Activated CD8-positive, alpha-beta memory T cell treated with anti-CD3 and anti-CD28 coated beads for 24 hours (primary cell): ENCODE measurements at regions not wholly inside any gene's neighbourhood (a gene's known extent, or its start where the extent isn't known, plus 50 kb on each side); places are given as distances from the start of the nearest gene placed in this dataset.
A peak's percentile ranks its signal among the peaks of the same experiment; 100 is the strongest.
"Not testable (repeated sequence)": the region's sequence is repeated elsewhere in the genome, so short reads cannot be mapped to it uniquely, and the experiment has no call there.

Experiments
- DNase-seq: peaks from one replicate; pipeline ENCODE4 v3.0.0-alpha.2; 2020

DNA sequence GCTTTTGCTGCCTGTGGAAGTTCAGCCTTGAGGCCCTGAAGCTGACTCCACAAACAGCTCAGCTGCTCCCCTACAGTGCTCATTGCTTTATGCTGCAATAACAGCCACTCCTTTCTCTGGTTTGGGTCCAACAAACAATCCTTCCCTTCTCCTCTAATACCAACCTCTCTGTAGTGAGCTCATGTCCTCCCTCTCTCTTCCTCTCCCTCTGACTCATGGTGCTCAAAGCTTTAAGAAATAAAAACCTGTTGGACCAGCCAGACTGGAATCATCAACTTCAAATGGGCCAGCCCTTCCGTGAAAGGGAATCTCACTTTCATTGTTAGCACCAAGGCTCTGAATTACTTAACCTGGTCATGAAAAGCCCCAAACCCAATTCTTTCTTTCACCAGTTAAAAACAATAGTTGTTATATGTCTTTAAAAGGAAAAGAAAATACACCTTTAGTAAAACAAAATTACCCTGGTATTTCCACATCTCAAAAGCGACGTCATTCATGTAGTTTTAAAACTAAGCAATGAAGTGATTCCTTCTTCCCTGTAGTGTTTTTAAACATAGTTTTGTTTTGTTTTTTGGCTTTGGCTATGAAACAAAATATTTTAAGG is 126.4 kb downstream of the DUSP6 start:
- no peak for DNase-seq

DNA sequence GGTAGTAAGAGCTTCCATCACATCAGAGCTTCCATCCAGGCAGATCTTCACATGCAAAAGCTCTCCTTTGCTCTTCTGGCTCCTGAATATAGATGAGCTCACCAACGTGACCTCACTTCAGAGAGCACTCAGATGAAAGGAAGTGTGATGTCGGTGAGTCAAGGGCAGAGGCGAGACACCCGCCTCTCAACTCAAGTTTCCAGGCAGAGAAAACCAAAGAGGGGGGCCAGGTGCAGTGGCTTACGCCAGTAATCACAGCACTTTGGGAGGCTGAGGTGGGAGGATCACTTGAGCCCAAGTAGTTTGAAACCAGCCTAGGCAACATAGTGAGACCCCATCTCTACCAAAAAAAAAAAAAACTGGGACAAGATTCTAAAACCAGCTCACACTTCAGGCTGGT is 126.9 kb downstream of the DUSP6 start:
- peak; percentile 83 for DNase-seq

DNA sequence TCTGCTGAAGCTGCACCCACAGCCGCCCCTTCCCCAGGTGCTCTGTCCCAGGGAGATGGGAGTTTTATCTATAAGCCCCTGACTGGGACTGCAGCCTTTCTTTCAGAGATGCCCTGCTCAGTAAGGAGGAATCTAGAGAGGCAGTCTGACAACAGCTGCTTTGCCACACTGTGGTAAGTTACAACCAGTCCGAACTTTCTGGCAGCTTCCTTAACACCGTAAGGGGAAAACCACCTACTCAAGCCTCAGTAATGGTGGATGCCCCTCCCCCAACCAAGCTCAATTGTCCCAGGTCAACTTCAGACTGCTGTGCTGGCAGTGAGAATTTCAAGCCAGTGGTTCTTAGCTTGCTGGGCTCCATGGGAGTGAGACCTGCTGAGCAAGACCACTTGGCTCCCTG is 129.7 kb downstream of the DUSP6 start:
- DNase-seq, result not testable (repeated sequence)

DNA sequence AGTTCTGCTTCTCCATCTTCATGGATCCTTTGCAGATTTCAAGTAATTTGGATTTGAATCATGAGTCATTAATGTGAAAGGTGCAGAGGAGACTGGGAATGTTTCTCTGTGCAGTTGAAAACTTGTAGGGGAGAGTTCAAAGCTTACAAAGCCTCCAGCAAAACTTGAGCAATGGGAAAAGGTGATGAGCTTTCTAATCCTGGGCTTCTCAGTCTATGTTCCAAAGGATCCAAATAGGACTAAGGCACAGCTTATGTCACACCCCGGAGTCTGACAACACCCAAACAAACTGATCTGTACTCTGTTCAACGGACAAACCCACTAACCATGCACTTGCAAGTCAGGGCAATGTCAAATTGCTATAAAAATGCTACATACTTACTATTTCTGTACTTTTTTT is 134.8 kb downstream of the DUSP6 start:
- no peak for DNase-seq

DNA sequence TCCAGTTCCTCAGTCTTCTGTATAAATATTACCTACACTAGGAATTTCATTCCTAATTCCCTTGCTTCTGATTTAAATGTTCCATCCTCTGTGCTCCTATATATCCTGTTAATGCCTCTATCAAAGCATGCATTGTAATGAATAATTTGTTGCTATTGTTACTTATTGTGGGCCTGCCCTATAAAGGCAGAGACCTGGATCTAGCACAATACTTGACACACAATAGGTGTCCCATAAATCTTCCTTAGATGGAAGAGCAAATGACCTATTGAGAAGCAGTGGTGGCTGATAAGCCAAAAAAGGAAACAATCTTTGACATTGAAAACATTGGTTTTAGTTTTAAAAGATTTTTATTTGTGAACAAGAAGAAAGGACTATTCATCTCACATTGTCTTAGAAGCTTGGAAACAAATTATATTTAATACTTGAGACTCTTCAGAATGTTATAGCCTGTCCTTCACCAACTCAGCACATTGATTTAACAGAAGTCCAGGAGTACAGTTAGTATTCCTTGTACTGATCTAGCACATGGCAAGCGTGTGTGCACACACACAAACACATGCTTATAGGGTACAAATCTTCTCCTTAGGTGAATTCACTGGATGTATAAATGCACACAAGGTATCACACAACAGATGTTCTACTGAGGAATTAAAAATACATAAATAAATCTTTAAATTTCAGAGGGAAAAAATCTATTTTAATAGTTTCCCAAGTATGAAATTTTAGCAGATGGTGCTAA is 135.9 kb downstream of the DUSP6 start:
- no peak for DNase-seq

DNA sequence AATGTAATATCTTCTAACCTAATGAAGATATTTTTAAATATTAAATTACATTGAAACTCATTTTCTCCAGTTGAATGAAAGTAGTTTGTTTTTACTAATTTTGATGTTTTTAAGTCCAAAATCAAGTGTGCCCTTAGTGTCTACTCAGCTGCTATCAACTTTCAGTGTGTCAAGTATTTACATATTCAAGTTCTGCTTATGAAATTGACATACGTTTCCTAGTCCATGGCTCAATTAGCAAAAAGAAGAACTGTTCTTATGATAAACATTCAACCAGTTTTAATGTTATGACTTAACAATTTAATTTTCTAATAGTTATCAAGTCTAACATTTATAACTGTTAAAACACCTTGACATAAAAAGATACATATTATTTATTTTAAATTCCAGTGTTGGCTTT is 137.1 kb downstream of the DUSP6 start:
- DNase-seq, result no peak

DNA sequence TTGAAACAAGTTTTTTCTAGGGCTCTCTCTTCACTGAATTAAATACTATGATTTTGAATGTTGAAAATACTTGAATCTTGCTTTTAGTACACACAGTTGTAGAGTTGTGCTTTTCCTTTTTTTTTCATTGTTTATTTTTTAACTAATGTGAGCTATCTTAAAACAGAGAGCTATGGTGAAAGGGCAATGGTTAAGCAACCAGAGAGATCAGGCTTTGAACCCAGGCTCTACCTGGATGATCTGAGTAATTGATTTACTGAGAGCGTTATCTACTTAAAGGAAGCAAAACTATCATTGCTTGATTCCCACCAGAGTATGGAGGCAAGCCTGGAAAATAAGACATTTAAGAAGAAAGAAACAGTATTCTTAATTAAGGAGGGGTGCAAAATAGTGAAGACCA is 138.6 kb downstream of the DUSP6 start:
- DNase-seq, result no peak

DNA sequence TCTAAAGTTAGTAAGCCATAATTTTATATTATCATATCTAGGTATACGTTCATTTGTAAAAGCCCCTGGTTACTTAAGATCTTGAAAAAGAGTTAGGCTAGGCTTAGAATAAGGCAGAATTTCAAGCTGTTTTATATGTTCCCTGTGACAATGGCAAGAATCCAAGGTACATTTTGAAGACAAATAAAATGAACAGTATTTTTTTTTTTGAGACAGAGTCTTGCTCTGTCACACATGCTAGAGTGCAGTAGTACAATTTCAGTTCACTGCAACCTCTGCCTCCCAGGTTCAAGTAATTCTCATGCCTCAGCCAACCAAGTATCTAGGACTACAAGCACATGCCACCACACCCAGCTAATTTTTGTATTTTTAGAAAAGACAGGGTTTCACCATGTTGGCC is 139.2 kb downstream of the DUSP6 start:
- no peak for DNase-seq

DNA sequence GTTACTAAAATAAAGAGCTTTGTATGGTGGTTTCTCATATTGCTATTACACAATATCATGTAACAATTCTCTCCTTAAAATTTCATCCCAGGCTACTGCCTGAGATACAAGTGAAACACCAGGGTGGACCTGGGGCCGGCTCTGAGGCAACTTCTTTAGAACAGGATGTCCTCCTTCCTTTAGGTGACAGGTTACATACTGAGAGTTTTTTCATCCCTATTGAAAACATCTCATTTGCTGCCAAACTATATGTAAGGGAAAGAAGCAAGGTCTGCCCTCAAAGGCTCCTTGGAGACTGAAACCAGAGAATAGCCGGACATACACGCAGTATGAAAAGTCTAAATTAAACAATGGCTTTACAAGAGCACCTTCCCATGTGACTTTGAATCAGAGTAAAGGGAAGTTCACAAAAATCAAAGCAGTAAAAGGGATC is 139.9 kb downstream of the DUSP6 start:
- no peak for DNase-seq

DNA sequence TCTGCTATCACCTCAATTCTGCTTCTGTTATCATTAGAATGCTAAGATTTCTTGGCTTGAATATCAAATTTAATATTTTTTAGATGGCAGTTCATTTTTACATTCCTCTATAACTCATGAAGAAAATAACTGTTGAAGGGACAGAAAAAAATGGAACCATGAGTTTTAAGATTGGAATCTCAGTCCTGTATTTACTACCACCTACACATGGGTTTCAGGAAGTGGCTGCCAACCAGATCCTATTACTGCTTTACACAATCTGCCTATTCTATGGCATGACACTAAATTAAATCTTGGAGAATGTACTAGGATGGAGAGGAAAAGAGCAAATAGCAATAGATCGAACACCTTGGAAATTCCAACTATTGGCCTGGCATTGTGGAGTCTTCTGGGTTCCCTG is 140.8 kb downstream of the DUSP6 start:
- DNase-seq, result no peak

DNA sequence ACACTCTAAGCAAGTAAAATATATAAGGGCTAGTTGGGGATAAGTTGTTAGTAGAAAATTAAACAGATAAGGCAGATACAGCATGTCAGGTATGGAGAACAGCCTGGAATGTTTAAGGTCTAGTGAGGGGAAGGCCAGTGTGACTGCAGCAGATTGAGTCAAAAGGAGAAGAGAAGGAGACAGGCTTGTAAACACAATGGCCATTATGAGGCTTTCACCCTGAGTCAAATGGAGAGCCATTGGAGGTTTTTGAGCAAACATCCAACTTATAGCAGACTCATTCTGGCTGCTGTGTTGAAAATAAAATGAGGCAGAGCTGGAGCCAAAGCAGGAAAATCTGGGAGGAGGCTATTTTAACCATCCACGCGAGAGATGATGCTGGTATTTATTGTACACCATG is 142.0 kb downstream of the DUSP6 start:
- DNase-seq, result no peak

DNA sequence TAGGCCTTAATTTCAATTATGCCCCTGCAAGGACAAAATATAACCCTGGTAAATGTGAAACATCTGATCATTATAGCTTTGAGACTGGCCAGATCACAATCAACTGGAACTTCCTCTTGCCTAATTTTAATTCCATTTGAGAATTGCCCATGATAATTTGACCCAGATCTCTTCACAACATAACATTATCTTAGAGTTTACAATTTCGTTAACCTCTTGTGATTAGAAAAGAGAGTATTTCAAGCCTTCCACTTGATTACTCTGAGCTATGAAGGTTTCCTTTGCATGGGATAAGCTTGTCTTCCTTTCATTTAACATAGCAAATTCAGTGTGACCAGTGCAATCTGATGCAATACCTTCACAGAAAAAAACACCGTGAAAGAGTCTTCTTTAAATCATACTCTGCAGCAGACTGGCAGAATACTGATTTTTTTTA is 143.6 kb downstream of the DUSP6 start:
- DNase-seq, result no peak

DNA sequence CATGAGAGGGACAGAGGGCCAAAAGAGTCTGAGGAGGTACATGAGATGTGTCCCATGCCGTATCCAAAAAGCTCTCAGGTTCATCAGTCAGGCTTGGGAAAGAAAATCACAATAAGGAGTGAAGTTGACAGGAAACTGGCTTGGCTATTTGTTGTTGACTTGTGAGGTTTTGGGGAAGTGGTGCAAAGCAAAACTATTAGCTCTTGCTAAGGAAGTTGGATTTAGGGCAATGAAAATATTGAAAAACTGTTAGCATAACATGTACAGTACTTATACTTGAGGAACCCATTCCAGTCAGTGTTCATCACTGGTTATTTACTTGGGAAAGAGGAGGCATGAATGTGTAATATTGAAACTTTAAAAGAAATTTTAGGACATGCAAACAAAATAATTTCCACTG is 145.9 kb downstream of the DUSP6 start:
- no peak for DNase-seq

DNA sequence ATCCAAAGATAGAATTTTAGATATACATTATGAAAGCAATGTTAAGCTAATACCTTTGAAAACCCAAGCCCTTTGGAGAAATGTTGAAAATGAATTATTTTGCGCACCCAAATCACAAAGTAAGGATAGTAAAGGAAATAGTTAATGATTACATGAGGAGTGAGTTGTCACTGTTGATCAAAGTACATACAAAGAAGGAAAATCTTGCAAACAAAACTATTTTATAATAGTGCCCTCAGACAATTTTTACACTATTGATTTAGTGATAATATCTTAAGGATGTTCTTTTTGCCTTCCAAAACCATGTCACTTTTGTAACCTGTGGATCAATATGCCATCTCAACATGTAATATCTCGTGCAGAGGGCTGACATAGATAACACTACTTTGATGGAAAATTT is 146.8 kb downstream of the DUSP6 start:
- DNase-seq, result no peak

DNA sequence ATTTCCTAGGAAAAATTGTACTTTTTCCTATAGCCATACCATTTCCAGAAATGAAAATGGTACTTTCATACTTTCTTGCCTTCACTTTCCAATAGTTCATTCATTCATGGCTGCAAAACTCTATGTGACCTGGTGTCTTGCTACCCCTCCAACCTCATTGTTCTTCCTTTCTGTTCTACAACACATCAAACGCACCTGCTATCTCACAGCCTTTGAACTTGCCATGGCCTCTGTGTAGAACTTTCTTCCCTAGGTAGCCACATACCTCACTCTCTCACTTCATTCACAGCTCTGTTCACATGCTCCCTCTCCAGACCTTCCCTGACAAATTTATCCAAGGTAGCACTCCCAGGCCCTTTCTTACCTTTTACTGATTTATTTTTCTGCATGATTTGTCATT is 149.2 kb downstream of the DUSP6 start:
- no peak for DNase-seq

DNA sequence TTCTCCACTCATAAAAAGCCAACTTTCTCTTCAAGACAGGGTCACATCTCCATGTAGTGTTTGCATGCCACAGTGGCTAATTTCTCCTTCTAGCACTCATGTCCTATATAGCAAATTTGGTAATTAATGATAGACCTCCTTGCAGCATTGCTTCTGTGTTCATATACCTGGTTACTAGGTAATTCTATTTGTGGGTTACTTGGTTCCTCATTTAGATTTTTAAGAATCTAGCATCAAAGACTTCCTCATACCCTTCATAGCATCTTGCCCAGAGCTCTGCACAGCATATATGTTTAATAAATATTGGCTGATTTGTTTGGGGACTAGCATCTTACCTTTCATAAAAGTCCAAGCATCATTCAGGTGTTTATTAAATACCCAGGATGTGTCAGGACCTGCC is 152.1 kb downstream of the DUSP6 start:
- no peak for DNase-seq

DNA sequence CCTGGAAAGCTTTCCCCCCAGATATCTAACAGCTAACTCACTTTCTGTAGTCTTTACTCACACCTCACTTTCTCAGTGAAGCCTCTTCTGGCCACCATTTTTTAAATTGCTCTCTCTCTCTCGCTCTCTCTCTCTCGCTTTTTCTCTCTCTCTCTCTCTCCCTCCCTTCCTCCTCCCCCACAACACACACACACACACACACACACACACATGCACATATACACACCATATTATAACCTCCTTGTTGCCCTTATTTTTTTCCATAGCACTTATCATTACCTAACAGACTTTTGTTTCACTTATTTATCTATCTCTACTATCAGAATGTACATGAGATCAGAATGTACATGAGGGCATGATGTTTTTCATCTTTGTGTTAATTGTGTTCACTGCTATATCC is 156.8 kb downstream of the DUSP6 start:
- DNase-seq, result no peak

DNA sequence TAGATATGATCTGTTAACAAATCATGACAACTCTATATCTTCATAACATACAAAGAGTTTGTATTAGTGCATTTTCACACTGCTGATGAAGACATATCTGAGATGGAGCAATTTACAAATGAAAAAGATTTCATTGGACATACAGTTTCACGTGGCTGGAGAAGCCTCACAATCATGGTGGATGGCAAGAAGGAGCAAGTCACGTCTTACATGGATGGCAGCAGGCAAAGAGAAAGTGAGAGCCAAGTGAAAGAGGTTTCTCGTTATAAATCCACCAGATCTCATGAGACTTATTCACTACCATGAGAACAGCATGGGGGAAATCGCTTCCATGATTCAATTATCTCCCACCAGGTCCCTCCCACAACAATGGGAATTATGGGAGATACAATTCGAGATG is 157.6 kb downstream of the DUSP6 start:
- DNase-seq, result no peak

DNA sequence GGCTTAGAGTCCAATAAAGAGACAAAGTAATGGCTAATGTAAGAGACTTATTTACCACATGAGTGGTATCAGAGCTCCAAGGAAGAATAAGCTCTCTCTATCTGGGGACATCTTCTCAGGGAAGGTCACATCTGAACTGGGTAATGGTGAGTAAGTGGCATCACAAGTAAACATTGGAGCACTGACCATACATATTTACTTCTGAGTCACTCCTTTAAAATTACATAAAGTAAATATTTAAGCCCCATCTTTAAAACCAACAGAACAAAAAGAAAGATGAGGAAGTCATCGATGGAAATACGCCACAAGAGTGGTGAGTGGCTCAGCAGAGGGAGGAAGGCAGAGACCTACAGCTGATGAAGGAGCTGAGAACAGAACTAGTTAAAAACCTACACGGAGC is 159.9 kb downstream of the DUSP6 start:
- no peak for DNase-seq

DNA sequence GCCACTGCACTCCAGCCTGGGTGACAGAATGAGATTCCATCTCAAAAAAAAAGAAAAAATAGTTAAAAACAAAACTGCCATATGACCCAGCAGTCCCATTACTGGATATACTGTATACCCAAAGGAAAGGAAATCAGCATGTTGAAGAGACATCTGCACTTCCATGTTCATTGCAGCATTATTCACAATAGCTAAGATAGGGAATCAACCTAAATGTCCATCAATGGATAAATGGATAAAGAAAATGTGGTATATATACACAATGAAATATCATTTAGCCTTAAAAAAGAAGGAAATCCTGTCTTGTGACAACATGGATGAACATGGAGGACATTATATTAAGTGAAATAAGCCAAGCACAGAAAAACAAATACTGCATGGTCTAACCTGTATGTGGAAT is 160.7 kb downstream of the DUSP6 start:
- not testable (repeated sequence) for DNase-seq

DNA sequence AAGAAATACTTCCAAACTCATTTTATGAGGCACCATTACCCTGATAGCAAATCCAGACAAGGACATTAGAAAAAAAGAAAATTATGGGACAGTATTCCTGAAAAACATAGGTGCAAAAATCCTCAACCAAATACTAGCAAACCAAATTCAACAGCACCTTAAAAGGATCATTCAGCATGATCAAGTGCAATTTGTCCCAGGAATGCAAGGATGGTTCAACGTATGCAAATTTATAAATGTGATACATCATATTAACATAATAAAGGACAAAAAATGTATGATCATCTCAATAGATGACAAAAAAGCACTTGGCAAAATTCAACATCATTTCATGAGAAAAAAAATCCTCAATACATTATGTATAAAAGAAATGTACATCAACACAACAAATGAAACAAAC is 162.9 kb downstream of the DUSP6 start:
- DNase-seq, result no peak

DNA sequence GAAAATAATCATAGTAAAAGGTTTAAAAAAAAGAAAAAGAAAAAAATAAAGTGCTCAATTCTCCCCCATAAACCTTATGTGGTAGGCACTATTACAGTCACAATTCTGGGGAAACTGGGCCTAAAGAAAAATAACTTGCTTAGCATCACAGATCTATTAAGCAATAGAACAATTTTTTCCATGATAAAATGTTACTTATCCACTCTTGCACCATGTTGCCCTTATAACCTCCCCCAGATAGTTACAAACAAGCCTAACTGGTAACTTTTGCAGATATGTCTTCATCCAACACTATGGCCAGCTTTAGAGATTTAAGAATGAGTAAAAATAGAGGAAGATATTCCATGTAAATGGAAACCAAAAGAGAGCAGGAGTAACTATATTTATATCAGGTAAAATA is 164.8 kb downstream of the DUSP6 start:
- DNase-seq, result no peak

DNA sequence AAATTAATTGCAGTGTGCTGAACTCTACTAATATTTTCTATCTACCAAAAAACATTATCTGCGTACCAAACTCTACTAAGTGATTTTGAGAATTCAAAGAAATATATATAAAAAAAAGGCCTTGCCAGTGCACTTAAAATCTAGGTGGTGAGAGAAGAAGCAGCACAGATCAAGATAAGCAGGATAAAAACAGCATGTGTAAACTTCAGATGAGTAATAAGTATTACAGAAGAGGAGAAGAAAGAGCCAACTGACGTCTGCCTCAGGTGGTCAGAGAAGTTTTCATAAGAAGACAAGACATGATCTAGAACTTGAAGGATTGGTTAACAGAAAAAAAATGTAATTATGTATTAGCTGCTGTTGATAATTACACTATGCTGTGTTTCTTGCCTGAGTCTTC is 166.4 kb downstream of the DUSP6 start:
- DNase-seq, result no peak

DNA sequence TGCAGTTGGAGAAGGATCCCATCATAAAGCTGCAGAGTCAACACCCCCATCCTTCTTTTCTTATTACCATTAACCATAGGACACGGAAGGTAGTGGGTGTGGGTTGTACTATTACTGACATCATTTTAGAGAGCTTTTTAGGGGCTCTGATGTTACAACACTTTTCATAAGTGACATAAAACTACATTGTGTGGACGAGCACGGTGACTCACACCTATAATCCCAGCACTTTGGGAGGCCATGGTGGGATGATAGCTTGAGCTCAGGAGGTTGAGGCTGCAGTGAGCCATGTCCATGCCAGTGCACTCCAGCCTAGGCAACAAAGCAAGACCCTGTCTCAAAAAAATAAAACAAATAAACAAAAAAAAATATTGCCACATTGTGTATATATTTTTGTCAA is 167.1 kb downstream of the DUSP6 start:
- no peak for DNase-seq

DNA sequence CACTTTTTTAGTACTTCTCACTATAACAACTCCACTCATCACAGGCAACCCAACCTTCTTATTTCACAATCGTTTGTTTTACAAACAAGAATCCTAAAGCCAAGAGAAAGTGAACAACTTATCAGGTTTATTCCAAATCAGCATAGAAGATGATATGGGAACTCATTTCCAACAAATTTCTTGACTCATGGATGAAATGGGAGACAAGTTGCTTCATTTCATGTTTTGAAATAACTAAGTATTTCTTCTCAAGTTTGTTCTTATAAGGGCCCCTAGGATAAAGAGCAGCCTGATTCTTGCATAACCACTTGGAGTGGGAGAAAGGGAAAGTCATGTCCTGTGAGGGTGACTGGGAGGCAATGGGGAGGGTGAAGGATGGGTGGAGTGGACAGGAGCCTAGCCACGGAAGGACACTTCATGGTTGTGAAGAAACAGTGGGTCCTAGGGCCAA is 168.3 kb downstream of the DUSP6 start:
- DNase-seq, result no peak
